ENCODE measurements at regions not wholly inside any gene's neighbourhood (a gene's known extent, or its start where the extent isn't known, plus 50 kb on each side); places are given as distances from the start of the nearest gene placed in this dataset.

GRCh38 chr4:185945906-185946305, 123.0 kb upstream of the TLR3 start:
- no peak overlapping the region for H3K4me3 ChIP-seq
- TF ChIP-seq, protein P1, sequence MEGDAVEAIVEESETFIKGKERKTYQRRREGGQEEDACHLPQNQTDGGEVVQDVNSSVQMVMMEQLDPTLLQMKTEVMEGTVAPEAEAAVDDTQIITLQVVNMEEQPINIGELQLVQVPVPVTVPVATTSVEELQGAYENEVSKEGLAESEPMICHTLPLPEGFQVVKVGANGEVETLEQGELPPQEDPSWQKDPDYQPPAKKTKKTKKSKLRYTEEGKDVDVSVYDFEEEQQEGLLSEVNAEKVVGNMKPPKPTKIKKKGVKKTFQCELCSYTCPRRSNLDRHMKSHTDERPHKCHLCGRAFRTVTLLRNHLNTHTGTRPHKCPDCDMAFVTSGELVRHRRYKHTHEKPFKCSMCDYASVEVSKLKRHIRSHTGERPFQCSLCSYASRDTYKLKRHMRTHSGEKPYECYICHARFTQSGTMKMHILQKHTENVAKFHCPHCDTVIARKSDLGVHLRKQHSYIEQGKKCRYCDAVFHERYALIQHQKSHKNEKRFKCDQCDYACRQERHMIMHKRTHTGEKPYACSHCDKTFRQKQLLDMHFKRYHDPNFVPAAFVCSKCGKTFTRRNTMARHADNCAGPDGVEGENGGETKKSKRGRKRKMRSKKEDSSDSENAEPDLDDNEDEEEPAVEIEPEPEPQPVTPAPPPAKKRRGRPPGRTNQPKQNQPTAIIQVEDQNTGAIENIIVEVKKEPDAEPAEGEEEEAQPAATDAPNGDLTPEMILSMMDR (IDR thresholded peaks at IDR 0.05) = no peak
- DNase-seq (ENCODE audit: low spot score) = no peak

DNA sequence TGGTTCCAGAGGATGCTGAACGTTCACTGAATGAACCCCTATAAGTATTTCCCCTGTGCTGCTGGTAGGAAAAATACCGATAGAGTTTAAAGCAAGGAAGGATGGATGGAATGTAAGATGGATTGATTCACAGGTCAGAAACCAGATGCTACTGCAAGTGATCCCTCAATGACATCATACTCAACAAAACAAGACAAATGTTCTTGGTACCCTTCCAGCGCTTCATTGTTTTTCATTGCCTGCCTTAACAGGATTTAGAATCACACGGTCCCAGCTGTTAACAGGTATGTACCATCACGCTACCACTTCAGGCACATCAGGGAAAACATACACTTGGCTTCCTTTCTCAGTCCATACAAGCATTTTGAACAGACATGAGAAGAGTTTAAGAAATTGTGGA, 118.1 kb upstream of the TLR3 start:
- no peak for DNase-seq (ENCODE audit: low spot score)
- H3K27ac ChIP-seq = no peak overlapping the region
- no peak overlapping the region for H3K4me3 ChIP-seq
- TF ChIP-seq, protein P1 (IDR thresholded peaks at IDR 0.05) = no peak

More at GRCh38 chr4:185945906-185946305, 123.0 kb upstream of the TLR3 start:
- H3K27ac ChIP-seq = no peak overlapping the region

GRCh38 chr4:185955151-185955770, 113.7 kb upstream of the TLR3 start:
- no peak overlapping the region for H3K27ac ChIP-seq
- no peak for DNase-seq (ENCODE audit: low spot score)
- TF ChIP-seq, protein P1 (IDR thresholded peaks at IDR 0.05) = no peak
- no peak overlapping the region for H3K4me3 ChIP-seq

- TF ChIP-seq, protein P1 (IDR thresholded peaks at IDR 0.05) = no peak
- no peak for DNase-seq (ENCODE audit: low spot score)
- H3K4me3 ChIP-seq = no peak overlapping the region
- no peak overlapping the region for H3K27ac ChIP-seq
Observed at GRCh38 chr4:185955826-185956543, 113.0 kb upstream of the TLR3 start.

DNA sequence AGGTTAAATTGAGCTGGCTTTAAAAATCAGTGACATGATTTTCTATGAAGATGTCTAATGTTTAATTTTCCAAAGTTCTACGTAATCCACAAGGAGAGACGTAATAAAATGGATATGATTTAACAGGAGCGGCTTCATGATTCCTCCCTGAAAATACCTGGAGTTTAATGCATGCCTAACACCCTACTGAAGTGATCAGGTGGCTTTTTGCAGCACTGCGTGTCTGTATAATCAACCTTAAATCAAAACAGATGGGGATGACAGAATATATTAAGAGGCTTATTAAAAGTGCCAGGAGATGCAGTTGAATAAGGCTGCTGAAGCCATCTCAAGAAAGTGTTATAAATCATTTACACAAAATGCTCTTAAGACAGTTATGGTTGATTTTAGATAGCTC, 112.4 kb upstream of the TLR3 start:
- TF ChIP-seq, protein P1 (IDR thresholded peaks at IDR 0.05) = no peak
- H3K27ac ChIP-seq = no peak overlapping the region
- DNase-seq (ENCODE audit: low spot score) = no peak
- H3K4me3 ChIP-seq = no peak overlapping the region

GRCh38 chr4:185958094-185958747, 110.7 kb upstream of the TLR3 start:
- TF ChIP-seq, protein P1 (IDR thresholded peaks at IDR 0.05) = no peak
- DNase-seq (ENCODE audit: low spot score) = no peak
- Histone ChIP-seq H3K27ac (no peak overlapping the region), H3K4me3 (no peak overlapping the region)
